Glutamatergic neuron (in vitro differentiated cells): ENCODE measurements at regions not wholly inside any gene's neighbourhood (a gene's known extent, or its start where the extent isn't known, plus 50 kb on each side); places are given as distances from the start of the nearest gene placed in this dataset.

Source experiments
- DNase-seq: peaks from one replicate; pipeline ENCODE4 v3.0.0; 2022
- H3K27ac Mint-ChIP-seq: one replicate; pipeline ENCODE4 v1.8.0; 2020; ENCODE audit warnings: mild to moderate bottlenecking, mixed read lengths, inconsistent platforms; ENCODE audit not compliant: unreplicated experiment
- H3K27me3 Mint-ChIP-seq: one replicate; pipeline ENCODE4 v1.8.0; 2020; ENCODE audit warnings: mild to moderate bottlenecking, moderate library complexity, mixed read lengths, inconsistent platforms; ENCODE audit not compliant: unreplicated experiment
- H3K36me3 Mint-ChIP-seq: one replicate; pipeline ENCODE4 v1.8.0; 2020; ENCODE audit warnings: mild to moderate bottlenecking, mixed read lengths, inconsistent platforms; ENCODE audit not compliant: unreplicated experiment
- H3K4me1 Mint-ChIP-seq: one replicate; pipeline ENCODE4 v1.8.0; 2020; ENCODE audit warnings: mild to moderate bottlenecking, low read depth, mixed read lengths, inconsistent platforms; ENCODE audit not compliant: unreplicated experiment
- H3K4me3 Mint-ChIP-seq: one replicate; pipeline ENCODE4 v1.8.0; 2020; ENCODE audit warnings: mild to moderate bottlenecking, mixed read lengths, inconsistent platforms; ENCODE audit not compliant: unreplicated experiment
- H3K9me3 Mint-ChIP-seq: one replicate; pipeline ENCODE4 v1.8.0; 2020; ENCODE audit warnings: mild to moderate bottlenecking, moderate library complexity, mixed read lengths, inconsistent platforms; ENCODE audit not compliant: unreplicated experiment
- CTCF ChIP-seq: fragments of 200-600 bp; sonication (generic); IDR thresholded peaks from one replicate; pipeline ENCODE4 v1.5.0; 2021; ENCODE audit not compliant: partially characterized antibody, unreplicated experiment

GRCh38 chr4:114365591-114365990 is 233.0 kb upstream of the UGT8 start:
- H3K9me3 Mint-ChIP-seq: no peaks in the 10 kb centered on the region
- no peaks in the 10 kb centered on the region for H3K27me3 Mint-ChIP-seq
- no peak overlapping the region for H3K27ac Mint-ChIP-seq
- no peak for TF ChIP-seq CTCF
- no peak overlapping the region for H3K4me3 Mint-ChIP-seq
- no peak for DNase-seq
- no peaks in the 10 kb centered on the region for H3K4me1 Mint-ChIP-seq
- no peaks in the 10 kb centered on the region for H3K36me3 Mint-ChIP-seq

- no peaks in the 10 kb centered on the region for H3K27me3 Mint-ChIP-seq
- H3K9me3 Mint-ChIP-seq: no peaks in the 10 kb centered on the region
- no peak for TF ChIP-seq CTCF
- no peaks in the 10 kb centered on the region for H3K36me3 Mint-ChIP-seq
- H3K4me3 Mint-ChIP-seq: no peak overlapping the region
- no peak overlapping the region for H3K27ac Mint-ChIP-seq
- DNase-seq: no peak
- H3K4me1 Mint-ChIP-seq: no peaks in the 10 kb centered on the region
These were observed 232.2 kb upstream of the UGT8 start for GRCh38 chr4:114366368-114366767.

- H3K4me1 Mint-ChIP-seq: no peaks in the 10 kb centered on the region
- no peaks in the 10 kb centered on the region for H3K9me3 Mint-ChIP-seq
- H3K27me3 Mint-ChIP-seq: no peaks in the 10 kb centered on the region
These were observed 229.9 kb upstream of the UGT8 start for GRCh38 chr4:114368751-114369150.

GRCh38 chr4:114373508-114373907 is 225.1 kb upstream of the UGT8 start:
- Mint-ChIP-seq H3K4me3 (no peak overlapping the region), H3K27ac (no peak overlapping the region), H3K27me3 (no peaks in the 10 kb centered on the region), H3K4me1 (no peaks in the 10 kb centered on the region), H3K36me3 (no peaks in the 10 kb centered on the region), H3K9me3 (no peaks in the 10 kb centered on the region)
- no peak for TF ChIP-seq CTCF
- no peak for DNase-seq

More at GRCh38 chr4:114368751-114369150, 229.9 kb upstream of the UGT8 start:
- Mint-ChIP-seq H3K4me3 (no peak overlapping the region), H3K36me3 (no peaks in the 10 kb centered on the region), H3K27ac (no peak overlapping the region)
- no peak for DNase-seq
- no peak for TF ChIP-seq CTCF

GRCh38 chr4:114378305-114378903 is 220.2 kb upstream of the UGT8 start:
- no peak overlapping the region for H3K4me3 Mint-ChIP-seq
- no peaks in the 10 kb centered on the region for H3K27me3 Mint-ChIP-seq
- no peak overlapping the region for H3K27ac Mint-ChIP-seq
- no peaks in the 10 kb centered on the region for H3K9me3 Mint-ChIP-seq
- DNase-seq: no peak
- no peaks in the 10 kb centered on the region for H3K36me3 Mint-ChIP-seq
- no peaks in the 10 kb centered on the region for H3K4me1 Mint-ChIP-seq
- TF ChIP-seq CTCF: no peak
